GM21619 (cell line): ENCODE measurements at regions not wholly inside any gene's neighbourhood (a gene's known extent, or its start where the extent isn't known, plus 50 kb on each side); places are given as distances from the start of the nearest gene placed in this dataset.

Experiments used
- ATAC-seq: cut with Tn5 transposase; IDR thresholded peaks from one replicate; pipeline ENCODE4 v1.9.1; 2021; ENCODE audit not compliant: unreplicated experiment

GRCh38 chr17:72005332-72006163, 115.3 kb upstream of the SOX9 start:
- peak; percentile 46 for ATAC-seq

DNA sequence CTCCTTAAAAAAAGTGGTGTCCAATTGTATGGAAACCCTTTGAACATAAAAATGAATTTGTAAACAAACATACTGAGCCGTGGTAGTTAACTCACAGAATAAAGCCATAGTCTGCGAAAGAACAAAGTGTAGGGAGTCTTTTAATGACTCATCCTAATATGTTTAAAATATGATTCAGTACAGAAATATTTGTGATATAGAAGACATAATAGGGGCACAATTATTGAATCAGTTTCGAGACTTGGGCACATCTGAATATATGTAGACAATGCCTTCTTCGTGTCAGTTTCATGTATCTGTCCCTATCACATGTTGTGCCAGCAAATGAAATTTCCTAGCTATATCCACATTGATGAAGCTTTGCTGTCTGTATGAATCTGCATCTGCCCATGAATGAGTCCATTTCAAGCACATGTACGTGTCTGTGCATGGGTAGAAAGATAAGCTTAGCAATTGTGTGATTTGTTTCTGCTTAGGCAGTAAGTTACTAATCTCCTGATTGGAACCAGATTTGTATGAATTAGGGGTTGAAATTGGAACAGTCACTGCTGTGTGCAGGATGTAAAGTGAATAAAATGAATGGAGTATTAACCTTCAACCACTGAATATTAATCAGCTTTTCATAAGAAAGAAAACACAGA, 112.5 kb upstream of the SOX9 start:
- no peak for ATAC-seq

- no peak for ATAC-seq
Measured at GRCh38 chr17:72011561-72011960, 109.3 kb upstream of the SOX9 start.

DNA sequence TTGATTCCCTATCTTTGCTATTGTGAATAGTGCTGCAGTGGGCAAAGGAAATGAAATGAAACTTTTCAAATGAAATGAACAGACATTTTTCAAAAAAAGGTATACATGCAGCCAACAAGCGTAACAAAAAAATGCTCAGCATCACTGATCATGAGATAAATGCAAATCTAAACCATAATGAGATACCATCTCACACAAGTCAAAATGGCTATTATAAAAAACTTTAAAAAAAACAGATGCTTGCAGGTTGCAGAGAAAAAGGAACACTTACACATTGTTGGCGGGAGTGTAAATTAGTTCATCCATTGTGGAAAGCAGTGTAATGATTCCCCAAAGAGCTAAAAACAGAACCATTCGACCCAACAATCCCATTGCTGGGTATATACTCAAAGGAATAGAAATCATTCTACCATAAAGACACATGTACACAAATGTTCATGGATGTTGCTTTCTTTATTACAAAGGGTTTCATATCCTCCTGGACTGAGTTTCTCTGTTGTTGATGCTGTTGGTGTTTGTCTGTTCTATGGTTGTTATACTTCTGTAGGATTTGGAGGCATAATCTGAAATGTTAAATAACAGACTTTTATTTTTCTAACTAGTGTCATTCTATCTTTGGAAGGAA, 99.3 kb upstream of the SOX9 start:
- ATAC-seq = no peak

DNA sequence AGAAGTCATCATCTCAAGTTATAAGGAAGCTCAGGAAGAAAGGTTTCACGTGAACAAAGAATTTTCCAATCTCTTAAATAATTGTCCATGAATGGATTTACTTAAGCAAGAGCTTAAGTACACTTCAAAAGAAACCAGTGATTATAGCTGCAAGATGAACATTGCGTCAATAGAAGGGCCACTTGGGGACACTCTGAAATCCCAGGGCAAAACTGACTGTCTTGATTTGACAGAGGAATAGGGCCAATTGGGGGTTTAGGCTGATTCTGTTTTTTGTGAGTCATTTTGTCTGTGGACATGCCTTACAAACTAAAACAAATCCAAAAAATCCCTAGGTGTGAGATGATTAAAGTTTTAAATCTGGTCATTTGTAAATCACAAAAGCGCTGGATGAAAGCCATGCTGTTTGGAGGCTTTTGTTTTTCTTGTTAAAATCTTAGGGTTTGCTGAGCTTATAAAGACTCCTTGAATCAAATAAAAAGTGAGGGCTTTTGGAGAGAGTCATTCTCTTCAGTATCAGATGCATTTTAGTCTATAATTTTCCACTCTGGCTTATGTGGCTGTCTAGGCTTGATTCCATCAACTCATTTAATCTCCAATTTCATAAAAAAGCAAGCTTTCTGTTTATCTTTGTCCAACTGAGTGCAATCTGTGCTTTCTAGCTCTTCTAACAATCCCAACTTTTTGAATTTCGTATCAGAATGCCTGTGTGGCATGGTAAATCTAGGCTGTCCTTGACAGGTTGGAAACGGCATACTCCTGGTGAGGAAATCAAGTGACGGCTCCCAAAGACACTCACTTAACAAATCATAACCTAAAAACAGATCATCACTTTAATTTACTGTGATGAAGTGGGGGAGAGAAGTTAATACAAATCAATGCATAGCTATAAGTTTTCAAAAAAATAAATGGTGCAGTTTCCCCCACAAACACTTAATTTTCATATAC, 98.2 kb upstream of the SOX9 start:
- ATAC-seq = no peak

DNA sequence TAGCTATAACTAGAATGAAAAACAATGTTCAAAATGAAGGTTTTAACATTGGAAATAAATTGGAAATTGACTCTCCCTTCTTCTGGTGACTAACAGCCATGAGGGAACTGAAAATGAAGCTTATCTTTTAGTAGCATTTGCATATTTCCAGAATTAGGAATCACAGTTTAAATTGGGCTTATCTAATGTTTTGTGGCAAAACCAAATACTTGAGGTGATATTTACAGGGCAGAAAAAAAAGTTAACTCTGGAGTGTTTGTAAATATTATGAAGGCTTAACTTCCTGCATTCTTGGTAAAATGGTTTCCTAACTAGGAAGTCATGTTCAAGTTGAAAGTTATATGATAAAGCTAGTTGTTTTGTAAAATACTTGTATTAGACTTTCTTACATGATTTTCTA, 96.4 kb upstream of the SOX9 start:
- ATAC-seq = no peak

- no peak for ATAC-seq
Measured at GRCh38 chr17:72025113-72025512, 95.7 kb upstream of the SOX9 start.

- ATAC-seq = peak; percentile 76
Measured at GRCh38 chr17:72030067-72030899, 90.5 kb upstream of the SOX9 start.

DNA sequence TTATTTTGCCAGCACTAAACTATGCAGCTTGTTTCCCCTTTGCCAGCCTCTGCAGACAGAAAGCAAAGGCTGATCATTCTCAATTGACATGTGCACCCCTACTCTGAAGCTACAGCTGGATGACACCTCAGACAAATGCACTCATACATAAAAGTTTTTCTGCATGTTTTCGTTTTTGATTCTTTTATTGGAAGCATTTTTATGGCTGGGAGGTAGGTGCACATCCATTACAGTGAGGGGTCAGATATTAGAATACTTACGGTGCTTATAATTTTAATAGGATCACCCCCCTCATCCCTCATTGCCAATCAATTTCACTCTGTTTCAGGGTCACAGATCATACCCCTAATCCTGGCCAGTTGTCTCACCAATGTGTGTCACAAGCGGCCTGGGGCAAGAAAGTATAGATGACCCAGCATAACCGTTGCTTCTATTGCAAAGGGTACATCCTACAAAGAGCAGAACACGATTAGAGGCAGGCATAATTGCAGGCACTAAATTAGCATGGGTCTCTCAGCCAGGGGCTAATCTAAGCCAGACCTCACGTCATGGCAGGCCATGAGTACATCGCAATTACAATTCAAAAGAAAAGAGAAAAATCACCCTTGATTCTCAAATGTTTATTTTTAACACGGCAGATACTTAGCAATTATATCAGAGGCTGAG, 89.5 kb upstream of the SOX9 start:
- no peak for ATAC-seq

DNA sequence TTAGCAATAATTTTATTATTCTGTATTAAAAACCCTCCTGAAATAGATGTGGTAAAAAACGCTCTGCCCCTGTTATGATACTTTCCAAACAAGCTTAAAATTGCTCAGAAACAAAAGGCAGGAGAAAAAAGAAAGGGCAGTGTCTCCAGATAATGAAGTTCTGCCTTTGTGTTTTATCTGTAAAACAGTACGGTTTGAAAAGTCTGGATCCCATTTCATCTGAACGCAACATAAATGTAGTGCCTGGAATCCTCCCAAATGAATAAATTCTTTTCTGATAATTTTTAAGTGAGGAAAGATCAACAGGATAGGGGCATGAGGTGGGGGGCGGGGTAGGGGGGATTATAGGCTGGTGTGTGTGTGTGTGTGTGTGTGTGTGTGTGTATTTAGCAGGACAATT, 87.5 kb upstream of the SOX9 start:
- ATAC-seq = no peak

DNA sequence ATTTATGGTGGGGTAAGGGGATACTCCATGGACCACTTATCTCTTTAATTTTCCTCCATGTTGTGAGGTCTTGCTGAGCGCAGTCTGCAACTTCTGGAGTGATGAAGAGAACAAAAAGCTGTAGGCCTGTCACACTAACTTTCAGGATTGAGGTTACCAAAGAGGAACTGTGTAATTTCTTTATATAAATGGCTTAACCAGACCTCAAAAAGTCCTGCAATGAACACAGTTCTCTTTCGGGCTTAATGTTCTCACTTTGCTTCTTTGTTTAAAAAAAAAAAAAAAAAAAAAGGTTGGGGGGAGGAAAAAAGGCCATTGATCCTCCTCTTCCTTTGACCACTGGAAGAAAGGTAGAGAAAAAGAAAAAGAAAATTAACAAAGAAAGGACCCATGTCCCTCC, 86.8 kb upstream of the SOX9 start:
- peak; percentile 44 for ATAC-seq

DNA sequence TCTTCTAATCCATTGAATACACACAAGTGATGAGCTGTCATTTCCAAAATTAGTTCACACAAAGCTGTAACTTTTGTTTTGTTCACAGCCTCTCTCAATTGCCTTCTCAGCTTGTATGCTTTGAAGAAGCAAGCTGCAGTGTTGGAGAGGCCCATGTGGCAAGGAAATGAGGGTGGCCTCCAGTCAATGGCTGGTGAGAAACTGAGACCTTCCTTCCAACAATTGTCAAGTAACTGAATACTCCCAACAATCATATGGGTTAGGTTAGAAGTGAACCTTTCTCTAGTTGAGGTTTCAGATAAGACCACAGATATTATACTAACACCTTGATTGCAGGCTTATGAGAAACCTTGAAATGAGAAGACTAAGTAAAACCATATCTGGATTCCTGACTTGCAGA, 82.4 kb upstream of the SOX9 start:
- ATAC-seq = no peak

DNA sequence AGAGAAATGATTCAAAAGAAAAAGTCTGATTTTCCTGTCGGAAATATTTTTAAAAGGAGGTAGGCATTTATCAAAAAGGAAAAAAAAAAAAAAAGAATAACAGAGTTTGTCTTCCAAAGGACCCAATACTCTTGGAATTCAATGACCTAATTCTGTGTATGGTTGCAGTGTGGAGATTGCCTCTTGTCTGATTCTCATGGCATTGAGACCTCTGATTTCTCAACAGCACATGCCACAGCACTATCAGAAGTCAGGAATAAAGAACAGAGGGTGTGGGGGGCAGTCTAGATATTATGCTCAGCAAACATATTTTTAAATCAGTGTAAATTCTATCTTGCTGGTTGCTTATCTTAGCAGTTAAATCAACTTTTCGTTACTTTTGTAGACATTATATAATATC, 81.3 kb upstream of the SOX9 start:
- no peak for ATAC-seq

DNA sequence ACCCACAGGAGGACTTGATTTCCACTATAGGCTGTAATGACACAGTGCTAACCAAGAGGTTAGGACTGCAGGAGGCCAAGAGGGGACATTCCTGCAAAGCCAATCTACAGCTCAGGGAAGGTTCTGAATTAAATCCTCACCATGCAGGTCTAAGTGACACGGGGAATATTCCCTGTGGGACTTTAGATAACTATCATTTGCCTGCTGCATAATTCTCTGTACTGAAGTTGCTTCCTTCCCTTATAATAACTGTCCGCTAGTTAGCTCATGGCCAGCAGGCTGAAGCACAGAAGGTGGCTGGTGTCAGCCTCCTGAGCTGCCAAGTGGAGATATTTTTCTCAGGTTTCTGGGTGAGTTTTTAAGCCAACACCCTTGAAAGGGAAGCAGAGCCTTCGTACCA, 74.6 kb upstream of the SOX9 start:
- no peak for ATAC-seq

DNA sequence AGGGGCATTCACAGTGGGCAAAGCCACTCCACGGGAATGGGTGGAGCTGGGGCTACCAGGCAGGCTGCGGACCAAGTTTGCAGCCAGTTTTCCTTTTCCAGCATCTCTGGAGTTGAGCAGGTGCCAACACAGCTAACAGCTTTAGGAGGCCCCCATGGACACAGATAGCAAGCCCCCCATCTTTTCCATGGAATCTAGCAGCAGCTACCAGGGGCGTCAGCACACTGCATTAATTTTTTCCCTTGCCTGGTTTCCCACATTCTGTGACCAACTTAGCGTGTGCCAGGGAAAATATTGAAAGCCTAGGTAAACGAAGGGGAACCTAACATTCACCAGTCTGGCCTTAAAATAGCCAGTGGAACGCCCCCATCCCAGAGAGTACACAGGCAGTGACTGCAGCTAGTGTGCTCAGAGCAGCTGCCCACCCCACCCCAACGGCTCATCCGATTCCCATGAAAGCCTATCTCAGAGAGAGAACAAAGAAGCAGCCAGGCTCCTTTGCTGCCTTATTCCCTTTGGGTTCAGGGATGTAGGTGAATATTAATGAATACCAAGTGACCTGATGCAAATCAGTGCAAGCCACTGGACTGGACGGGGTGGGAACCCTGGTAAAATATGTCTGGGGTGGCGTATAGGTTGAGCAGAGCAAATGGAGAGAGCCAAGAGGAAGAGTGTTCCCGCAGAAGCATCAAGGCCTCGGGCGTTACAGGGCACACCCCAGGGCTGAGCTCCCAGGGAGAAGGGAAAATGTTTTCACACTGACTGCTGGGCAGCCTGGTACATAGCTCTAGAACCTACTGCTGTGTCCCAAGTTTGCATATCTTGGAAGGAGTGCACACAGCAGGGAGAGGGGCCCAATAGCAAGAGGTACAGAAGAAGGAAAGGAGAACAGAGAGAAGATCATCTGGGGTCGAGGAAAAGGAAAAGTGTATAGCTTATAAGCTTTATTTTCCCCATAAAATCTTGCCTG, 73.9 kb upstream of the SOX9 start:
- ATAC-seq = no peak

- no peak for ATAC-seq
Measured at GRCh38 chr17:72049914-72050313, 70.9 kb upstream of the SOX9 start.

- no peak for ATAC-seq
Measured at GRCh38 chr17:72053036-72053435, 67.8 kb upstream of the SOX9 start.

DNA sequence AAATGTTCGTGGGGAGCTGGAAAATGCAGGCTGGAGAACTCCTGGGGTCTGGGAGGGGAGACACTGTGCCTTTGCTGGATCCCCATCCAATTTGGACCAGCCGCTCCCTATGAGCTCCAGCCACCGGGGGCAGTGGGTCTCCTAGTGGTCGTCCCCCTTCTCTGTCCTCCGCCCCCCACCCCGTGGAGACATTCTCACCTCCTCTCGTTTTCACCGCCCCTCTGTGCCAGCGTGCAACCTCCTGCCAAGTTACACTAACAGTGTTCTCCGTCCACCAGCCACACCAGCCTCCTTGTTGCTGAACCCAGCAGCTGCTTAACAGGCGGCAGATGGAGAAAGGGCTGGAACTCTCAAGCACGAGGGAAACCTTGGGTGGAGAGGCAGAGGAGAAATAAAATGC, 67.4 kb upstream of the SOX9 start:
- no peak for ATAC-seq

- ATAC-seq = no peak
Measured at GRCh38 chr17:72056155-72056554, 64.7 kb upstream of the SOX9 start.
